Mesendoderm (in vitro differentiated cells): ENCODE measurements at regions not wholly inside any gene's neighbourhood (a gene's known extent, or its start where the extent isn't known, plus 50 kb on each side); places are given as distances from the start of the nearest gene placed in this dataset.

Experiments used
- DNase-seq: peaks from one replicate; pipeline ENCODE4 v3.0.0; 2013
- H2AK5ac ChIP-seq: 2 replicates; pipeline ENCODE4 v1.6.1; 2013; ENCODE audit warnings: low read length, inconsistent platforms
- H2BK120ac ChIP-seq: 2 replicates; pipeline ENCODE4 v1.6.1; 2013; ENCODE audit warnings: low read depth, mild to moderate bottlenecking, low read length, moderate library complexity, mixed read lengths
- H2BK15ac ChIP-seq: replicated peaks from 2 replicates; pipeline ENCODE4 v1.6.1; 2013; ENCODE audit warnings: low read depth, mild to moderate bottlenecking, moderate library complexity
- H2BK5ac ChIP-seq: 2 replicates; pipeline ENCODE4 v1.6.1; 2013; ENCODE audit warnings: low read length, inconsistent platforms
- H3K18ac ChIP-seq: 2 replicates; pipeline ENCODE4 v1.6.1; 2013; ENCODE audit warnings: mild to moderate bottlenecking, low read length, mixed read lengths
- H3K23ac ChIP-seq: one replicate; pipeline ENCODE4 v1.6.1; 2013; ENCODE audit warnings: low read length
- H3K27ac ChIP-seq: 2 replicates; pipeline ENCODE4 v1.5.1; 2013; ENCODE audit warnings: low read depth, mild to moderate bottlenecking, inconsistent platforms, low read length, moderate library complexity
- H3K27me3 ChIP-seq: 2 replicates; pipeline ENCODE4 v1.6.1; 2013; ENCODE audit warnings: low read length, control low read depth, mild to moderate bottlenecking, inconsistent platforms; ENCODE audit not compliant: insufficient read depth, poor library complexity
- H3K36me3 ChIP-seq: 2 replicates; pipeline ENCODE4 v1.6.1; 2013; ENCODE audit warnings: low read length, inconsistent platforms; ENCODE audit not compliant: control insufficient read depth, insufficient read depth
- H3K4ac ChIP-seq: one replicate; pipeline ENCODE4 v1.6.1; 2013; ENCODE audit warnings: low read depth, mild to moderate bottlenecking, low read length, moderate library complexity
- H3K4me1 ChIP-seq: 2 replicates; pipeline ENCODE4 v1.6.1; 2013; ENCODE audit warnings: low read depth, low read length, inconsistent platforms; ENCODE audit not compliant: control insufficient read depth
- H3K4me2 ChIP-seq: 2 replicates; pipeline ENCODE4 v1.6.1; 2013; ENCODE audit warnings: low read length
- H3K4me3 ChIP-seq: 2 replicates; pipeline ENCODE4 v1.5.1; 2013; ENCODE audit warnings: mild to moderate bottlenecking, low read length
- H3K56ac ChIP-seq: one replicate; pipeline ENCODE4 v1.6.1; 2013; ENCODE audit warnings: low read length
- H3K79me1 ChIP-seq: 2 replicates; pipeline ENCODE4 v1.6.1; 2013; ENCODE audit warnings: low read length, inconsistent platforms
- H3K79me2 ChIP-seq: 2 replicates; pipeline ENCODE4 v1.6.1; 2013; ENCODE audit warnings: mild to moderate bottlenecking, low read length; ENCODE audit not compliant: control insufficient read depth, insufficient read depth
- H3K9ac ChIP-seq: 2 replicates; pipeline ENCODE4 v1.6.1; 2013; ENCODE audit warnings: low read length, inconsistent platforms
- H4K5ac ChIP-seq: one replicate; pipeline ENCODE4 v1.6.1; 2013; ENCODE audit warnings: low read length
- H4K8ac ChIP-seq: one replicate; pipeline ENCODE4 v1.6.1; 2013; ENCODE audit warnings: low read depth, mild to moderate bottlenecking, control low read depth, low read length, moderate library complexity
- WGBS: extraction: QIAGEN DNeasy Blood & Tissue Kit; methylation state at CpG from one replicate; pipeline ENCODE4 v1.1.7; 2013; ENCODE audit warnings: low lambda C conversion rate, missing lambda C conversion rate; ENCODE audit not compliant: insufficient coverage; ENCODE audit errors: extremely low coverage; 5-methylcytosine and 5-hydroxymethylcytosine counted together

GRCh38 chr7:17486835-17487234 is 188.4 kb downstream of the AHR start:
- H2BK120ac ChIP-seq = no peak overlapping the region
- no peaks in the 10 kb centered on the region for H3K79me1 ChIP-seq
- no peak overlapping the region for H4K5ac ChIP-seq
- no peak overlapping the region for H3K18ac ChIP-seq
- H3K23ac ChIP-seq = no peak overlapping the region
- no peak overlapping the region for H3K56ac ChIP-seq
- H3K9ac ChIP-seq = no peak overlapping the region
- 100% methylated on average over 1 of the region's 2 CpGs for WGBS
- H3K4me1 ChIP-seq = no peaks in the 10 kb centered on the region
- H4K8ac ChIP-seq = no peak overlapping the region
- no peak overlapping the region for H3K4me3 ChIP-seq
- no peak overlapping the region for H2BK15ac ChIP-seq
- H3K4me2 ChIP-seq = no peak overlapping the region
- no peak overlapping the region for H3K4ac ChIP-seq
- no peaks in the 10 kb centered on the region for H3K36me3 ChIP-seq
- no peaks in the 10 kb centered on the region for H3K27me3 ChIP-seq
- DNase-seq = no peak
- H2AK5ac ChIP-seq = no peak overlapping the region
- H3K27ac ChIP-seq = no peak overlapping the region
- H2BK5ac ChIP-seq = no peak overlapping the region
- no peaks in the 10 kb centered on the region for H3K79me2 ChIP-seq

DNA sequence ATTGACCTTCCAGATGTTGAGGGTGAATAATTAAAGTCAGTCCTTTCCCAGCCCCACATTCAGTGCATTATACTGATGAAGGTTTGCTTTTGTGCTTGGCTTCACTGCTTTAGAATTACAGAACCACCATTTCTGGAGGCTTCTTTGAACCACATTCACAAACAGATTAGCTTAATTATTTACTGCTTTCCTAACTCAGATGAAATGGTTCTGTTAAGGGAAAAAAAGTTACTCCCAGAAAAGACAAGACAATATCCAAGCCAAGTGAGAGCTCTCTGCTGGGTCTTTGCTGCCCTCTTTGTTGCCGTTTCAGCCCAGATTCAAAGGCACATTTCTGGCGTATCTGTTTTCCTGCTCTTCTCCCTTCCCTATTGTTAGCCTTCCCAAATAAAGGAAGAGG is 188.9 kb downstream of the AHR start:
- H2BK15ac ChIP-seq = no peak overlapping the region

GRCh38 chr7:17488829-17489228 is 190.4 kb downstream of the AHR start:
- Histone ChIP-seq H3K4me1 (no peaks in the 10 kb centered on the region), H2AK5ac (no peak overlapping the region), H3K27me3 (no peaks in the 10 kb centered on the region), H3K23ac (no peak overlapping the region), H2BK120ac (no peak overlapping the region), H3K79me1 (no peaks in the 10 kb centered on the region), H2BK5ac (no peak overlapping the region), H3K56ac (no peak overlapping the region), H3K4me2 (no peak overlapping the region), H4K8ac (no peak overlapping the region), H2BK15ac (no peak overlapping the region), H3K18ac (no peak overlapping the region), H4K5ac (no peak overlapping the region), H3K4me3 (no peak overlapping the region), H3K27ac (no peak overlapping the region), H3K4ac (no peak overlapping the region), H3K9ac (no peak overlapping the region), H3K36me3 (no peaks in the 10 kb centered on the region), H3K79me2 (no peaks in the 10 kb centered on the region)
- no peak for DNase-seq
- no CpG with 5 or more reads among the region's 1 CpG for WGBS

More for the DNA sequence above, 188.9 kb downstream of the AHR start:
- Histone ChIP-seq H3K27me3 (no peaks in the 10 kb centered on the region), H3K79me2 (no peaks in the 10 kb centered on the region), H3K18ac (no peak overlapping the region), H3K36me3 (no peaks in the 10 kb centered on the region), H2BK5ac (no peak overlapping the region), H3K27ac (no peak overlapping the region), H3K79me1 (no peaks in the 10 kb centered on the region), H4K8ac (no peak overlapping the region), H3K4me3 (no peak overlapping the region), H2AK5ac (no peak overlapping the region), H3K56ac (no peak overlapping the region), H3K4me2 (no peak overlapping the region), H3K9ac (no peak overlapping the region), H2BK120ac (no peak overlapping the region), H3K4me1 (no peaks in the 10 kb centered on the region), H3K23ac (no peak overlapping the region), H3K4ac (no peak overlapping the region), H4K5ac (no peak overlapping the region)
- WGBS = no CpG with 5 or more reads among the region's 2 CpGs
- no peak for DNase-seq

- H3K79me1 ChIP-seq = no peaks in the 10 kb centered on the region
- no peak overlapping the region for H3K4ac ChIP-seq
- no peak overlapping the region for H3K56ac ChIP-seq
- H3K4me1 ChIP-seq = no peaks in the 10 kb centered on the region
- H3K4me2 ChIP-seq = no peak overlapping the region
- H3K23ac ChIP-seq = no peak overlapping the region
- H4K8ac ChIP-seq = no peak overlapping the region
- no peak overlapping the region for H3K27ac ChIP-seq
- no peak overlapping the region for H3K18ac ChIP-seq
- H2AK5ac ChIP-seq = no peak overlapping the region
- H3K27me3 ChIP-seq = no peaks in the 10 kb centered on the region
- WGBS = no CpG with 5 or more reads among the region's 4 CpGs
- H2BK120ac ChIP-seq = no peak overlapping the region
- no peak overlapping the region for H3K9ac ChIP-seq
- no peak overlapping the region for H2BK15ac ChIP-seq
- H4K5ac ChIP-seq = no peak overlapping the region
- no peaks in the 10 kb centered on the region for H3K36me3 ChIP-seq
- no peak overlapping the region for H3K4me3 ChIP-seq
- no peaks in the 10 kb centered on the region for H3K79me2 ChIP-seq
- no peak overlapping the region for H2BK5ac ChIP-seq
- no peak for DNase-seq
These were observed 191.5 kb downstream of the AHR start for GRCh38 chr7:17489961-17490360.

- Histone ChIP-seq H2AK5ac (no peak overlapping the region), H3K9ac (no peak overlapping the region), H3K18ac (no peak overlapping the region), H3K27me3 (no peaks in the 10 kb centered on the region), H4K5ac (no peak overlapping the region), H3K79me2 (no peaks in the 10 kb centered on the region), H3K36me3 (no peaks in the 10 kb centered on the region), H2BK15ac (no peak overlapping the region), H2BK120ac (no peak overlapping the region), H4K8ac (no peak overlapping the region), H3K23ac (no peak overlapping the region), H3K4me3 (no peak overlapping the region), H3K27ac (no peak overlapping the region), H3K4me2 (no peak overlapping the region), H3K4ac (no peak overlapping the region), H3K4me1 (no peaks in the 10 kb centered on the region), H3K56ac (no peak overlapping the region), H2BK5ac (no peak overlapping the region), H3K79me1 (no peaks in the 10 kb centered on the region)
- no peak for DNase-seq
- WGBS = no CpG with 5 or more reads among the region's 5 CpGs
These were observed 192.4 kb downstream of the AHR start for GRCh38 chr7:17490825-17491224.

DNA sequence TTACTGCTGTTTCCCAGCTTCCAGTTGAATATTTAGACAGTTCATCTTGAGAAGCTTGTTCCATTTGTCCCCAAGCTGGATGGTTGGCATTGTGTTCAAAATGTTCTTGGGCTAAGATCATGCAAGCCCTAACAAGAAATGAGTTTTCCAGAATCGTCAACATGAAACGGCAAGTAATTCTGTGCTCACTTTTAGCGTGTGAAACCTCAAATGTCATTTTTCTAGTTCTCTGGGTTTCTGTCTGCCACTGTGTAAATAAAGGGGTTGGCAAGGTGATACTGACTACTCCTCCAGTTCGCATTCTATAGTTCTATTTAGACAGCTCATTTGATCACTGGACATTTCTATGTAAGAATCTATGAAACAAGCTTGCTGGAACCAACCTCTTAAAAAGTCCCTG is 194.0 kb downstream of the AHR start:
- H2BK15ac ChIP-seq = no peak overlapping the region
- no peaks in the 10 kb centered on the region for H3K4me1 ChIP-seq
- no peak overlapping the region for H3K4me3 ChIP-seq
- H2BK5ac ChIP-seq = no peak overlapping the region
- H3K4ac ChIP-seq = no peak overlapping the region
- H4K5ac ChIP-seq = no peak overlapping the region
- no peaks in the 10 kb centered on the region for H3K79me1 ChIP-seq
- no peak overlapping the region for H3K23ac ChIP-seq
- no peak for DNase-seq
- H4K8ac ChIP-seq = no peak overlapping the region
- no peaks in the 10 kb centered on the region for H3K36me3 ChIP-seq
- H2BK120ac ChIP-seq = no peak overlapping the region
- no peak overlapping the region for H3K56ac ChIP-seq
- H3K18ac ChIP-seq = no peak overlapping the region
- H3K9ac ChIP-seq = no peak overlapping the region
- H3K27me3 ChIP-seq = no peaks in the 10 kb centered on the region
- no peak overlapping the region for H2AK5ac ChIP-seq
- H3K4me2 ChIP-seq = no peak overlapping the region
- H3K27ac ChIP-seq = no peak overlapping the region
- no peaks in the 10 kb centered on the region for H3K79me2 ChIP-seq
- WGBS = no CpG with 5 or more reads among the region's 4 CpGs
